Suprapubic skin (tissue), 3 donors: ENCODE measurements at regions not wholly inside any gene's neighbourhood (a gene's known extent, or its start where the extent isn't known, plus 50 kb on each side); places are given as distances from the start of the nearest gene placed in this dataset.

Experiments used
- POLR2A ChIP-seq, 2 donors: fragments of 450-650 bp; IDR thresholded peaks; one replicate each; pipeline ENCODE4 v1.6.1; 2017; ENCODE audit warnings: antibody characterized with exemption in 2 of 2, mild to moderate bottlenecking in 2 of 2, moderate library complexity in 2 of 2
- TF ChIP-seq, protein P1 (sequence below), 2 donors: fragments of 200-600 bp in 1 of 2; fragments of 450-650 bp in 1 of 2; sonication (generic) in 1 of 2; IDR thresholded peaks; one replicate each; pipeline ENCODE4 v1.5.1; 2016 to 2019; ENCODE audit warnings: antibody characterized with exemption in 2 of 2, mild to moderate bottlenecking in 1 of 2, moderate library complexity in 1 of 2

- TF ChIP-seq, protein P1, sequence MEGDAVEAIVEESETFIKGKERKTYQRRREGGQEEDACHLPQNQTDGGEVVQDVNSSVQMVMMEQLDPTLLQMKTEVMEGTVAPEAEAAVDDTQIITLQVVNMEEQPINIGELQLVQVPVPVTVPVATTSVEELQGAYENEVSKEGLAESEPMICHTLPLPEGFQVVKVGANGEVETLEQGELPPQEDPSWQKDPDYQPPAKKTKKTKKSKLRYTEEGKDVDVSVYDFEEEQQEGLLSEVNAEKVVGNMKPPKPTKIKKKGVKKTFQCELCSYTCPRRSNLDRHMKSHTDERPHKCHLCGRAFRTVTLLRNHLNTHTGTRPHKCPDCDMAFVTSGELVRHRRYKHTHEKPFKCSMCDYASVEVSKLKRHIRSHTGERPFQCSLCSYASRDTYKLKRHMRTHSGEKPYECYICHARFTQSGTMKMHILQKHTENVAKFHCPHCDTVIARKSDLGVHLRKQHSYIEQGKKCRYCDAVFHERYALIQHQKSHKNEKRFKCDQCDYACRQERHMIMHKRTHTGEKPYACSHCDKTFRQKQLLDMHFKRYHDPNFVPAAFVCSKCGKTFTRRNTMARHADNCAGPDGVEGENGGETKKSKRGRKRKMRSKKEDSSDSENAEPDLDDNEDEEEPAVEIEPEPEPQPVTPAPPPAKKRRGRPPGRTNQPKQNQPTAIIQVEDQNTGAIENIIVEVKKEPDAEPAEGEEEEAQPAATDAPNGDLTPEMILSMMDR (IDR thresholded peaks at IDR 0.05): no peak
- no peak for TF ChIP-seq POLR2A (IDR thresholded peaks at IDR 0.05)
Measured at GRCh38 chr2:236367506-236368289, 103.5 kb upstream of the ASB18 start.
